HG02571 (cell line): ENCODE measurements at regions not wholly inside any gene's neighbourhood (a gene's known extent, or its start where the extent isn't known, plus 50 kb on each side); places are given as distances from the start of the nearest gene placed in this dataset.

ENCODE experiments used
- ATAC-seq: cut with Tn5 transposase; IDR thresholded peaks from one replicate; pipeline ENCODE4 v1.9.1; 2021; ENCODE audit warnings: mild to moderate bottlenecking, moderate library complexity; ENCODE audit not compliant: unreplicated experiment

DNA sequence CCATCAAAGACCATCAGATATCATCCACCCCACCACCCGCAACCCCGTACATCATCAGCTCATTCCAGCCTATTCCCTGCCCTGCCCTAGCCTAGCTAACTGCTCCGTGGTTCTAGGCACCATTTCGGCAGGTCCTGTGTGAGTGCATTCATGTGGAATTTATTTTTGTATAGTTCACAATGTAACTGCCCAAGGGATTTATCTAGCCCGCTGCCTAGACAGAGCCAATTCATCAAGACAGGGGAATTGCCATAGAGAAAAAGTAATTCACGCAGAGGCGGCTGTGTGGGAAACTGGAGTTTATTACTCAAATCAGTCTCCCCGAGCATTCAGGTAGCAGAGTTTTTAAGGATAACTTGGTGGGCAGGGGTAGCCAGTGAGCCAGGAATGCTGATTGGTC lies 109.2 kb upstream of the UBL3 start:
- no peak for ATAC-seq

DNA sequence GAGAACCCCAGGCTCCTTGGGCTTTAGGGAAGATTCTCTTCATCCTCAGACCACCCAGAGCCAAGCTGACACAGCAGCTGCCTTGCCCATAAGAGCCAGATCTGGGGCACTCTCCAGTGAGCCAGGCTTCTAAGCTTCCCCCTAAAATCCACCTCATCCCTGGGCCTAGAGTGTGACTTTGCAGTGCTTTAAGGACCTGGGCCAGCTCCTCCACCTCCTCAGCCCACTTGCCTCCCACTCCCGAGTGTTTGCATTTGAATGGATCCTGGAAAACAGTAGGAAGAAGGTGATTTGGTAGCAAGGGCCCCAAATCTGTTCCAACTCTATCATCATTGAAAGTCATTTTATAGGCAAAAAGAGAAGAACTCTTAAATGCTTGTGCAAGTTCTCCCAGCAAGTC lies 108.7 kb upstream of the UBL3 start:
- ATAC-seq: no peak

DNA sequence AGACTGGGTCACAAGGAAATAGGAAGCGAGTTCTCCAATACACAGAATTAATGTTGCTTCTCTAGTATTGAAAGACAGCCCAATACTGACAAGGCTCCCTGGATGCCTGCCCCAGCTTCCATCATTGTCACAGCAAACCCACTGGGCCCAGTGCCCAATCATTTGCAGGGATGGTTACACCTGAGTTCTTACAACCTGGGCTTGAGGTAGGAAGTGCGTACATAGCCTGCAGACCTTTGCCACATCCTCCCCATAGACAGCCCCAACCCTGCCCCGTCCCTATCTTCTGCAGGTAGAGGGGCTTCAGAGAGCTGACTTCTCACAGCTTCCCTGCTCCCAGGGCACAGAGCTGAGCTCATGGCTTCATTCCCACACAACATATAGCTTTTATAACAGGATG lies 108.1 kb upstream of the UBL3 start:
- no peak for ATAC-seq

DNA sequence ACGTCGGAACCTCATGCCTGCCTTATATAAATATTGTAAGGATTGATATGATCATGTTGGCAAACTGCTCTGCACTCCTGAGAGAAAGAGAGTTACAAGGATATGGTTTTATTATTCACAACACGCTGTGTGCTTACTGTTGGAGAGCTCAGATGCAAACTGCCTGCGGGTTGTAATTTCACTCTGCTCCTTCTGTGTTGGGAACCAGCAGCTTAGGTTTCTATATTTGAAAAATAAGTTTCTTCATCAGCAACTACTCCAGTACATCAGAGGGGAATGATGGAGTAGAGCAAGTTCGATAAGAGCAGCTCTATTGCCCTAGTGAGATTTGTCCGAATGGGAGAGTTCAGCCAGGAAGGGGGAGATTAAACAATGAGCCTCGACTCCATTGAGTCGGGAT lies 106.9 kb upstream of the UBL3 start:
- ATAC-seq: no peak

DNA sequence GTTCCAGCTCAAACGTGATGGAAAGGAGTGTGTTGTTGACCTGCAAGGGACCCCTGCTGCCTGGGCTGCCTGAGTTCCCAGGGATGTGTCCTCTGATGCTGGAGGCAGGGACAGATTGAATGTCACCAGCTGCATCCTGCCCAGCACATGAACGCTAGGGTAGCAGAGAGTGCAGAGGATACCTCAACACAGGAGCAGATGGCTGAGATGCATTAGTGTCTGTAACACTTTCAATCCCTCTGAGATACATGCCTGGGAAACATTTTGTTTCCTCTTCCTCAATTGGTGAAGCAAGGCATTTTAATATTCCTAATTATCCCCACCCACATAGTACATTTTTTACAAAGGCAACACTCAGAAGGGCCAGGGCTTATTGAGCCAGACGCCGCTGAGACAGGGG lies 106.4 kb upstream of the UBL3 start:
- ATAC-seq: no peak

DNA sequence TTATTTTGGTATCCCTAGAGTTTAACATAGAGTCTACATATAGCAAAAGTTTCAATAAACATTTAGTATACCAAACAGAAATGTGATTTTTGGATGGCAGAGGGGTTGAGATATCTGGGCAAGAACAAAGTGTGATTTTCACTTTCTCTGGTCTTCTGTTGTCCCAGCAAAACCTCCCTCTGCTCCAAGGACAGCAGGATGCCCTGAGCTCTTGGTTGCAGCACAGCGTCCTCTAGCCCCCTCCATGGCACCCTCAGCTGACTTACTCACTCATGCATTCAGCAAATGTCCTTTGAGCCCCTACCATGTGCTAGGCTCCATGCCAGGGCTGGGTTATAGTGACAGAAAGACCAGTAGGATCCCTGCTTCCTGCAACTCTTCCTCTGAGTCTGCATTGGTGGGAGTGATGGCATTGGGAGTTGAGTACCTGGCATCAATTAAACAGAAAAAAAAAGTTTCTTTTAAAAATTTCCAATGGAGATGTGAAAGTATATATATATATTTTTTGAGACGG lies 104.8 kb upstream of the UBL3 start:
- no peak for ATAC-seq

DNA sequence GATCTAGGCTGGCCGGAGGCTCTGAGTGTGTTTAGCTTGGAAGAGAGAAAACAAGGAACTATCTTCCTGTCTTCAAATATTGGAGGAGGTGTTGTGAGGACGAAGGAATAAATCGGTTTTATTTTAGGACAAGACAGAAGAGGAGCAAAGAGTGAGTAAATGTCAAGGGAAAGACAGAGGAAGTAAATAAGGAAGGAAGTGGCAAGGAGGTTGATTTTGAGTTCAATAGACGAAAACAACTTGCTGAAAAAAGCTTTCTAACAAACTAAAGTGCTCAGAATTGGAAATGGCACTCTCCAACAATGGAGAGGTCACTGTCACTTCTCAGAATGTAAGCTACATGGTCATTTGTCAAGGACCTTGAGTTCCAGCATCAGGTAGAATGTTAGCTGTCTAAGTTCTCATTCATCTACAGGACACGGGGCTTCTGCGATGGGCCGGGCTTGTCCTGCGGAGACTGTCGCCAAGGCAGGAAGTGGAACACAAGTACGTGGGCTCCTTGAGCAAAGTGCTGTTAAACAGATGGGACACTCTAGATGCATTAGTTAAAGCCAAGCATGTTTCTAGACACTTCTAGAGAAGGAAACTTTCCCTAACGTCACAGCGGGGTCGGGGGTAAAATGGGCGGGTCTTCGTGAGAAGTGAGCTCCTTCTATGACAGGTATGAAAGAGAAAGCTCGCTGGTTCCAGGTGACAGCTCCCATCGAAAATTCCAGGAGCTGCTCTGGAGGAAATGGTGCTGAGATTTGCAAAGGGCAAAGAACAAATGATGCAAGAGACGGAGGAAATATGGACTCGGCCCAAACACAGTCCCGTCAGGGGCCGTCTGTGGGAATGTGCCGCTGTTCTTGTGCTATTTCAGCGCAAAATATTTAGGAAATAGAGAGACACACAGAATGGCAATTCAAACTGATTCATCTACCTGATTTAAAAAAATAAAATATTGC lies 103.9 kb upstream of the UBL3 start:
- no peak for ATAC-seq

DNA sequence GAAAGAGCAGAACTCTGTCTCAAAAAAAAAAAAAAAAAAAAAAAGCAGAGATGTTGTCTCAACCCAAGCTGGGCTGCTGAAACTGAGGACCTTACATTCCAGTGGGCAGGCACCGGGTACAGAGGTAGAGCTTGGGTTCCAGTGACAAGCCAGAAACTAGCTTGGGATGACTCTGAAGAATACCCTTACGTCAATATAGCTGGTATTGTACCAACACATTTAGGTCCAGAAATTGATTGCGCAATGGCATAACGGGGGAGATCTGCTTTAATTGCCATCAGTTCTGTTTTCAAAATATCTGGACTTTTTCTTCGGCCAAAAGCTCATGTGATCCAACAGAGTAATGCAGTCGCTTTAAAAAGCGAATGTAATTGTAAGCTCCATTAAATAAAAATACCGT lies 103.1 kb upstream of the UBL3 start:
- ATAC-seq: no peak

DNA sequence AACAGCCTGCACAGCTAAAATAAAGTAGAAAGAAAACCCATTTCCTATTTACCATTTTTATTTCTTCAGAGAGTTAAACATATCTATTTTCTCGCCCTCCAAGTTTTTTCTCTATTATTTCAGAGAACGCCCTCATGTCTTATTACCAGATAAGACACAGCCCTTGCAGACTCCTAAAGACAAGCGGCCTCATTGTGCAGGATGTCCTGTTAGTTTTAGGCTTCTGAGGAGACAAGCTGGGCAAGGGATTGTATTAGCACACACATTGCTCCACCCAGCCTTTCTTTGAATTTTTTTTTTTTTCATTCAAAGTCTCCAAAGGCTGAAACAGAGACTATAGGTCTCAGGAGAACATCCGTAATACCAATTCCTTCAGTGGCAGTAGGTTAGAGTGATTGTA lies 101.8 kb upstream of the UBL3 start:
- no peak for ATAC-seq

DNA sequence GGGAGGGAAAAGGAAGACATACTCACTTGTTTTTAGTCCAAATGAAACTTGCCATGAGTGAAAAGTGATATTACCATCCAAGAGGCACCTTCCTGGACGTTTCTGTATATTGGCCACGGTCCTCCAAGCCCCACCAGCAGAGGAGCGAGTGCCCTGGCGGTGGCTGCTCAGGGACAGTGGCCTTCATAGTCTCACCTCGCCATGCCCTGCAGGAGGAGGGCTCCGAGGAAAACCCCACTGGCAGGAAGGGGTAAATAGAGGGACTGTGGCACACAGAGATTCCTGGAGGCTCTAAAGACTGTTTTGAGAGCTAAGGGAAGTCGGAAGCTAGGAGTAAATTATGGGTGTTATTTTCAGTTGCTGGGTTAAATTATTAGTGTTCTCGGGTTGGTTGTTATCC lies 98.4 kb upstream of the UBL3 start:
- ATAC-seq: no peak

DNA sequence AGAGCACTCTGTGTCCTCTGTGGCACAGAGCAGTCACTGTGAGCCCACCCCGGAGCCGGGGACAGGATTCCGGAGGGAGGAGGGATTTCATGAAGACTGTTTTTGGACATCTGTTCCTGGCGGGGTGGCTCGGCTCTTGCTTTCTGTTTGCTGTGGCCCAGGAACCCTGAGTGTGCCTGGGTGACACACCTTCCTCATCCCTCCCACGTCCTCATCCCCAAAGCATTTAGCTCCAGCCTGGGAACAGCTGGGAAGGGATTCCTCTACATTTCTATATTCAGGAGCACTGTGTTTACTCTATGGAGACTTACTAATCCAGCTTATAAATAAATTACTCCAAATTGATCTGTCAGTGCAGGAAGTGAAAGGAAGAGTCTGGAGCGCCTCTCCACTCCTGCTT lies 97.8 kb upstream of the UBL3 start:
- no peak for ATAC-seq

DNA sequence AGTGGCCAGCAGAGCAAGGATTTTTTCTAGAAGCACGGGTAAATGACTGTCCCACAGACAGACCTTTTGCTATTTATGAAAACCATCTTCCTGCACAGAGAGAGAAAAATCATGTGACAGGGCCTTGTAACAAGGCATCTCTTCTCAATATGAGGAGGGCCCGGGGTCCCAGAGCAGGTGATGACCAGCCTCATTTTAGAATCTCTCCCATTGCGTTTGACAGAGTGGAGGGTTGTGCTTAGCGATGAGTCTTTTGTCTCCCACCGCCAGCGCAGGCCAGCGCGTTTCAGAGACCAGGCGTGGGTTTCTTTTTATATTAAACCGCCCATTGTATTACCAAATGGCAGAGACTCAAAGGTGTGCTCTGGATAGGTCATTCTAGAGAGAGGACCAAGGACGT lies 97.4 kb upstream of the UBL3 start:
- ATAC-seq: no peak

DNA sequence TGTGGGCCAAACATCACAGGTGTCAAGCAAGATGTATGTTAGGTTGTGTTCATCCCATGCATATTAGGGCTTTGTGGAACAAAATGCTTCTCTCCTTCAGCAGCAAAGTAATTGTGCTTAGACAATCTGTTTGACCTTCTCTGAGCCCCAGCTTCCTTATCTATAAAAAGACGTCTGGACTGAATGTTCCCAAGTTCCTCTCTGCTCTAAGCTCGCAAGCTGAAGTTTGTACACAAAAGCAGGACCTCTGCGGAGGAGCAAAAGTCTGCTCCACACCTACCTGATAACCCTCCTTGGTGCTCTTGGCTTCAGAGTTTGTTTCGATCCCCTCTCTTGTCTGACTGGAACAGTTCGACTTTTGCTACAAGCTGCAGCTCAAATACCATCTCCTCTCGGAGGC lies 95.7 kb upstream of the UBL3 start:
- no peak for ATAC-seq

DNA sequence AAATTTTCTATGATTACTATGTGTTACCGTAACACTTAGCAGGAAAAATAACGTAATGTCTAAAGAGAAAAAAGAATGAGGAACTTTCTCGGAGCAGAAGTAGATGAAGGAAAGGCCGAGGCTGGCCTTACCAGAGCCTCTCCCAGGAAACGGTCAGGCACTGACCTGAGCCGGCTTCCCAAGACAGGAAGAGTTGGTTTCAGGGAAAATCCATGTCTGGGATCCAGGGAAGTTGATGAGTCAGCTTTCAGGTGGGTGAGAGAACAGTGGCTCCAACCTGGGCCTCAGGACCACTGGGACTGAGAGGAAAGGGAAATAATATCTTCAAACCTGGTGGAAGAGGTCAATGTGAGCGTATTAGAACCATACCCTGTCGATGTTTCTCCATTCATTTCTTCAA lies 93.3 kb upstream of the UBL3 start:
- ATAC-seq: no peak

DNA sequence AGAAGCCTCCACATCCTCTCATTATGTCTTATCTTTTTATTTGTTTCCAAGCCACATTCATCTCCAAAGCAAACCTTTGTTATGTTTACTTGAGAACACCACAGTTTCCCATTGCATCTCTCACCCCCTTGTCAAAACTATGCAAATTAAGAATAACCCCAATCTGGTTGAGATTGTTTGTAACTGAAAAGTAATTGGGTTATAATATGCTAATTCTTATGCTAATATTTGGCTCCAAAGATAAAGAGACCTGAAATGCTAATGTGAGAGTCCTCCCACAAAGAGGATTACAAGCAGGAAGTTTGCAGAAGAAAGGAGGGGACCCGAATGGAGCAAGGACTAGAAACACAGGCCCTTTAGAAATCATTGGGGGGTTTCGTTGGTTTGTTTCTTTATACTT lies 92.9 kb upstream of the UBL3 start:
- ATAC-seq: no peak

DNA sequence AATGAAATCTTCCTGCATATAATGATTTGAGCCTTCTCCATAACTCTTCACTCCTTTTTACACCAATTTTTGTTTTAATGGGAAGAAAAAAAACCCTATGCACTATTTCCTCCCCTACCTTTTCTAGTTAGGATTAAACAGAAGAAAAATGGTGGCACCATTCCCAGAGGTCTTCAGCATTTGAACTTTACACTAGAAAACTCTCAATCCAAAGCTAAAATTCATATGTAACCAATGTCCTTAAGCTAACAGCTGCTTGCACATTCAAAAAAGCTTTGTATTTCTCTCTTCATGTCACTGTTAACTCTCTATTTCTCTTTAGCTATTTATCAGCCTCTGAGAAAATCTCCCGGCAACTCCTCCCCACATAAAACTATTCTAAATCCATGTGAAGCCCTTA lies 90.3 kb upstream of the UBL3 start:
- ATAC-seq: no peak

DNA sequence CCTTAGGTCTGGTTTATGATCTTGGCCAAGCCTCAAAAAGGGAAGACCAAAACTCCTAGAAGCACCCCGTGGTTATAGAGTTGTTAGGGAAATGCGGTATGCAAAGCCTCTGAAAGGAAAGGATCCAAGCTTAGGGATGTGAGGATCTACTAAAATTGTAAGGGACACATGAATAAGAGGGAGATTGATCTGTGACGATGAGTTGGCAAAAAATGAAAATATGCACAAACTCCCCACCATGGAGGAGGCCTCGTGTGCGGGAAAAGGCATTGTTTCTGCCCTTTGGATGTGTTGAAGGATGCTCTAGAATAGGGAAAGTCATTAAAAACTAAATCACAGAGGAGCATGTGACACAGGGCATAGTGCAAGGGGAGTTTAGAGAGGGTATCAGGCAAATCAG lies 88.7 kb upstream of the UBL3 start:
- ATAC-seq: no peak

DNA sequence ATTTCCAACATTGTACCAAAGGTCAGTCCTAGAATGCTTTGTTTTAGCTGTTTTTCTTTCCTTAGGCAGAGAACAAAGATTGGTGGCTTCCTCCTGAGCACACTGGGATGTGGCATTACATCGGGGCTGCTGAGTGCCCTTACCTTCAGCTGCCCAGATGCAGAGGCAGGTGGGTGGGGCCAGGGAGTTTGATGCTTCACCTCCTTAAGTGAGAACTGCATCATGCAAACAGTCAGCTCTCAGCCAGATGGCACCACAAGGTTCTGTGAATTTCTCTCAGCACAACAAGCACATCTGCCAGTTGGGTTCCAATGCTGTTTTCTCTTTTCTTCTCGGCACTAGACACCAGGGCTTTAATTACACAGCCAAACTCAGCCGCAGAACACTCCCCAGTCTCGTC lies 87.4 kb upstream of the UBL3 start:
- no peak for ATAC-seq

DNA sequence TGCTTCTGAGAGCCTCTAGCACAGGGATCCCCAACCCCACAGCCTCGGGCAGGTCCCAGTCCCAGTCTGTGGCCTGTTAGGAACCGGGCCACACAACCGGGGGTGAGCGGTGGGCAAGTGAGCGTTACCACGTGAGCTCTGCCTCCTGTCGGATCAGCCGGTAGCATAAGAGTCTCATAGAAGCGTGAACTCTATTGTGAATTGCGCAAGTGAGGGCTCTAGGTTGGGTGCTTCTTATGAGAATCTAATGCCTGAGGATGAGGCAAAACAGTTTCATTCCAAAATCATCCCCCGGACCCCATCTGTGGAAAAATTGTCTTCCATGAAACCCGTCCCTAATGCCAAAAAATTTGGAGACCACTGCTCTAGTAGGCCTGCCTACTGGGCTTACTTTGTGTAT lies 87.0 kb upstream of the UBL3 start:
- no peak for ATAC-seq

DNA sequence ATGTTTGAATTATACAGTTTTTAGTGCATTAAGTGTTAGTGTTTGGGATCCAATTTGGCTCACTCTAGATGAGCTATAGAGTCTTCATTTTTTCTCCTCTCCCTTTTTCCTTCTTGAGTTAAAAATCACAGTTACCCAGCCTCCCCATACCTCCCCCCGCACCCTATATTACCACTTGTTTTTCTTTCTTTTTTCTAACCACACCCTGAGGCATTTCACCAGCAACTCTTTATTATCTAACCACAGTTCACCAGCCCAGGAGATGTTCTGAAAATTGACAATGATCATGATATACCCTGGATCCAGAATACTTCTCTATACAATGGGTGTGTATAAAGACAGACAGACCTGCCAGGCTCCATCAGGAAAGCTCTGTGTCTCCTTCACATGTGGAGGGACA lies 86.5 kb upstream of the UBL3 start:
- ATAC-seq: no peak

DNA sequence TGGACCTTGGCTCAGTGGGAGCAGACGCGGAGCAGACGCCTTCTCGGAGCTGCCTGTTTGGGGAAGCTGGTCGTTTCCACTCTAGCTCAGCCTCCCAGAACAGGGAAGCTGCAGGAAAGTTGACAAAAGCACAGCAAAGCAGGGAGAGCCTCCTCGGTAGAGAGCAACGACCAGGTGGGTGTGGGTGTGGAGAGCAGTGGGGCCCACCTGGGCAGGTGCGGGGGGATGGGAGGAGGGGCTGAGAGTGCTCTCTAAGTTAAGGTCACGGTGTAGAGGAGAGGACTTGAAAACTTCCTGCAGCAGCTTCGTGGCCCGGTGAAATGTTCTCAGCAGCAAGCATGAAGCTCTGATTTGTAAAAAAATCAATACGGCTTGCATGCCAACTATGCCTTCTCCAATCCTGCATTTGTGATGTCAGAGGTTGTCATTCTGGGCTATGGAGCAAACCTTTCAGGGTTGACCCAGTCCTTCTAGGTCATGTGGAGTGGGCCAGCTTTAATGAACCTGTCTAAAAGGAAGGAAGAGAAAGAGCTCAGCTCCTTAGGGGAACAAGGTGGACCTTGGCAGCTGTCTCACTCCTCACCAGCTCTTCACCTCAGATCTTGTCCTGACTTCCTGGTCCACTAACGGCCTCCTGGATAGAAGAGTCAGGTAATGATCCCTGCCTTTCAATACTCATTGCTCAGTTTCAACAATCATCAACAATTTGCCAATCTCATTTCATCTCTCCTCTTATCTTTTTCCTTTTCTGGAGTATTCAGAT lies 85.8 kb upstream of the UBL3 start:
- ATAC-seq: peak; percentile 10

DNA sequence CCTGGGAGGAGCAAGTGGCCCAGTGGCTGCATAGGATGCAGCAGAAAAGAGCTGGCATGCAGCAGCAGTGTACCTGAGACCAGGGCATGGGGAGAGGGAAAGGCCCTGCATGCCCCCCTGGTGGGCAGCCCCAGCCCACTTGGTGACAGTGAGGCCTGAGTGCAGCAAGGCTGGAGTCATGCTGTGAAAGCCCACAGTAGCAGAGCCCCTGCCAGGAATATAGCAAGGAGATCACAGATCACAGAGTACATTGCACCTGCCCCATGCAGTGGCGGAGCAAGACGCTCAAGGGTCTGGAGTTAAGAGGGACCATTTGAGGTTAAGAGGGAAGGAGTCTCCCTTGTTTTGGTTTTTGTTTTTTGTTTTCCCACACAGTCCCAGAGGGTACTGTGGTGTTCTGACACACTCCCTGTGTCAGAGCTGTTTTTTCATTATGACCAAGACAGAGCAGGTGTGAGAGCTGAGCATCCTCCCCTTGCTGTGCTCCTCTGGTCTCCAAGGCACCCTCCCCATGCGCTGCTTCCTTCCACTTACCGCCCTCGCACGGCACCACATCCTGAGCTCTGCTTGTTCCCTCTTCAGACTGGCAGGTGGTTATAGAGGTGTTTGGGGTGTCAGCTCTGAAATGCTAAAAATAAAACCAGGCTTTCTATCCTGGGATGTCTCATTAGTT lies 85.0 kb upstream of the UBL3 start:
- ATAC-seq: peak; percentile 95
